ENCODE measurements at regions not wholly inside any gene's neighbourhood (a gene's known extent, or its start where the extent isn't known, plus 50 kb on each side); places are given as distances from the start of the nearest gene placed in this dataset.
"Not testable (repeated sequence)": the region's sequence is repeated elsewhere in the genome, so short reads cannot be mapped to it uniquely, and the experiment has no call there.

- no peak for DNase-seq (ENCODE audit: low read depth in 2 of 2)
These were observed 161.3 kb upstream of the FAR2 start for GRCh38 chr12:28987538-28988324.

DNA sequence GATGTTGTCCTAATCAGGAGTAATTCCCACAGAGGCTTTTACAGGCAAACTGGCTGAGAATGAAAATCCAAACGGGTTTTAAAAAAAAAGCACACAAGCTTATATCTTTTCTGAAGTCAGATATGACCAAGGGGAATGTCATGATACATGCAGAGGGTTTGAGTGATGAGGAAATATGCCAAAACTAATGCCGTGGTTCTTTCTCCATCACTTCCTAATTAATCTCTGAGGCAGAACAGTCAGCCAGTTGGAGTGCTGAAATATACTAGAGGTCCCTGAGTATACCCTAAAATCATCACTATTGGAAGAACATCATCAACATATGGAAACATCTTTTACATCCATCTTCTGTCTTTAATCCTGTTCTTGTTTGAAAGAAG, 160.8 kb upstream of the FAR2 start:
- DNase-seq (ENCODE audit: low read depth in 2 of 2) = no peak

GRCh38 chr12:28991626-28992025, 157.5 kb upstream of the FAR2 start:
- no peak for DNase-seq (ENCODE audit: low read depth in 2 of 2)

DNA sequence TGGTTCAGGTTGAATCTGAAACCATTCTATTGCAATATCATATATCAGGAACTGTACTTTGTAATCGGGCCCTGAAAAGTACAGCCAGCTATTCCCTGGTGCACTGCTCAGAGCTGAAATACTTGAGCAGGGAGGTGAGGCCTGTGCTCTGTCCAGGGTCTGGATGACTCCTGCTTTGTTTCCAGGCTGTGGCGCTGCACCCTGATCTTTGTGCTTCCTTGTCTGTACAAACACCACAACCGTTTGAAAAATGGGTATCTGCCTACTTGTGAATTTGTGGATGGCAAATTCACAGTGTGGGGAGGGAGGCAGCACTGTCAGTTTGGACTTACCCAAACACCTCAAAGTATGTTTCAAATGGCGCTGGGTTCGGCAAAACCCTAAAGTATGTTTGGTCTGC, 155.4 kb upstream of the FAR2 start:
- DNase-seq (ENCODE audit: low read depth in 2 of 2) = no peak

GRCh38 chr12:28994179-28994715, 154.8 kb upstream of the FAR2 start:
- no peak for DNase-seq (ENCODE audit: low read depth in 2 of 2)

- no peak for DNase-seq (ENCODE audit: low read depth in 2 of 2)
These were observed 152.4 kb upstream of the FAR2 start for GRCh38 chr12:28996688-28997087.

DNA sequence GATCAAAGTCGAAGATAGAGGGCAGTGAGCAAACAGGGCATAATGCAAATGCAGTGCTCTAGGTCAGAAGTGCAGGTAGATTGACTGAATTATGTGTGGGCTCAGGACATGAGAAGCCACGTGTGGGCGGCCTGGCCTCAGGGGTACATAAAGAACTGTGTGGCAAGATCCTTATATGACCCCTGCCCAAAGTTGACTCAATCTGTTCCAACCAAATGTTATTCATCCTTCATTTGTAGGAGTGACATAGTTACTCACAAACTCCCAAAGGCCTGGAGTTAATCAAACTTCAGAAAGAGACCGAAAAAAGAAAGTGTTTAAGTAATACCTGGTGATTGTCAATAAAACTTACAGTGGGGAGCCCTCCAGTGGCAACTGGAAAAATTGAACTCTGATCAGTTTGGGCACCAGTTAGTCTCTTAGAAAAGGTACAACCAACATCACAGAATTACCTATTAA, 150.4 kb upstream of the FAR2 start:
- DNase-seq (ENCODE audit: low read depth in 2 of 2) = peak; percentile 21 to 23

- no peak for DNase-seq (ENCODE audit: low read depth in 2 of 2)
These were observed 144.8 kb upstream of the FAR2 start for GRCh38 chr12:29004066-29004935.

GRCh38 chr12:29004936-29005304, 144.2 kb upstream of the FAR2 start:
- no peak for DNase-seq (ENCODE audit: low read depth in 2 of 2)

DNA sequence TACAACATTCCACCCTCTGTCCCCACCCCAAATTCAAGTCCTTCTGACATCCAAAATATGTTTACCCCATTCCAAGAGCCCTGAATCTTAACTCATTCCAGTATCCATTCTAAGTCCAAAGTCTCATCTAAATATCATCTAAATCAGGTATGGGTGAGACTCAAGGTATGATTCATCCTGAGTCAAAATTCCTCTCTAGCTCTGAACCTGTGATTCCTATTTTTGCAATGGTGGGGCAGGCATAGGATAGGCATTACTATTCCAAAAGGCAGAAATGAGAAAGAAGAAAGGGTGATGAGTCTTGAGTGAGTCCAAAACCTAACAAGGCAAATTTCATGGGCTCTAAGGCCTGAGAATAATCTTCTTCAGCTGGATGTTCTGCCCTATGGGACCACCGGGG, 140.3 kb upstream of the FAR2 start:
- DNase-seq (ENCODE audit: low read depth in 2 of 2) = no peak

- no peak for DNase-seq (ENCODE audit: low read depth in 2 of 2)
These were observed 136.4 kb upstream of the FAR2 start for GRCh38 chr12:29012673-29013072.

GRCh38 chr12:29017532-29017931, 131.5 kb upstream of the FAR2 start:
- DNase-seq (ENCODE audit: low read depth in 2 of 2) = not testable (repeated sequence)

GRCh38 chr12:29023436-29024076, 125.5 kb upstream of the FAR2 start:
- DNase-seq (ENCODE audit: low read depth in 2 of 2) = no peak

DNA sequence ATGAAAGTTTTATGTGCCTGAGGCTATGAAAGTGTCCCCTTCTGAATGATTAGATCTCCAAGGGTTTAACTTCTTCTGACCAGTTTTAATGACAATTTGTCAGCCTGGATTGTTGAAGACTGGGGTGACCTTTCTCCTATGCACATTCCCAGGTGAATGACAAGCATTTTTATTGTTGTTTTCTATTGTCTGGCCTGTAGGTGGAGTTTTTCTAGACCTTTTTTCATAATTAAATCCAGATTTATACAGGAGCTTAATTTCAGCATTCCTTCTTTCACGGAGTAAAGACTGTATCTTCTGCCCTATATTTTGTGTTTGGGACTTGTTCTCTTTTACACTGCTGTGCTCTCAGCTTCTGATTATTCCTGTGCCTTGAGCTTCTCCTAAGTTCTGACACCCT, 125.0 kb upstream of the FAR2 start:
- DNase-seq (ENCODE audit: low read depth in 2 of 2) = no peak

DNA sequence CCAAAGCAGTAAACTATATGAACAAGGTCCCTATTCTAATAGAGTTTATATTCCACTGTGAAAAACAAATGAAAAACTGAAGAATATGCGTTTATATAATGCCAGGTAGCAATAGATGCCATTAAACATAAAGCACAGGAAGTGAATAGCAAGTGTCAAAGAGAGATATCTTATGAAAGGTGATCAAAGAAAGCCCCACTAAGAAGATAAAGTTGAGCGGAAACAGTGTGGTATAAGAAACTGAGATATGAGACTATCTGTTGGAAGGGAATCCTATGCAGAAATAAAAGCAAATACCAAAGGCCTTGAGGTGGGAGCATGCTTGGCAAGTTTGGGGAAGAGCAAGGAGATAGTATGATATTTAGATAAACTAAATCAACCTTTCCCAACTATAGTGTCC, 123.1 kb upstream of the FAR2 start:
- DNase-seq (ENCODE audit: low read depth in 2 of 2) = no peak

DNA sequence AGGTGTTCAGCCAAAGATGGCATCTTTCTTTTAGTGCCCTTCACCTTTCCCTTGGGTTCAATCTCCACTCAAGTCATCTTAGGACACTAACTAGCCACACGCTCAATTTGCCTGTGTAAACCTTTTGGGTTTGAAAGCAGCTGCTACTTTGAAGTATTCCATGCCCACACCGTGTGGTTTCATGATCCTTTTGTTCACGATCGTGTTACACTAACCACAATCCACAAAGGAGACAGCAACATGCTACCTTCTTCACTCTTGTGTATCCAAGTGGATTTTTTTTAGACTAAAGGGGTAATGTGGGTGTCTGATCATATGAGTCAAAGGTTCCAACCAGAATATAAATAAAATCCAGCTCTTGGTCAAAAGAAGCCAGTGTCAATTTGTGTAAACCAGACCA, 122.7 kb upstream of the FAR2 start:
- DNase-seq (ENCODE audit: low read depth in 2 of 2) = no peak

DNA sequence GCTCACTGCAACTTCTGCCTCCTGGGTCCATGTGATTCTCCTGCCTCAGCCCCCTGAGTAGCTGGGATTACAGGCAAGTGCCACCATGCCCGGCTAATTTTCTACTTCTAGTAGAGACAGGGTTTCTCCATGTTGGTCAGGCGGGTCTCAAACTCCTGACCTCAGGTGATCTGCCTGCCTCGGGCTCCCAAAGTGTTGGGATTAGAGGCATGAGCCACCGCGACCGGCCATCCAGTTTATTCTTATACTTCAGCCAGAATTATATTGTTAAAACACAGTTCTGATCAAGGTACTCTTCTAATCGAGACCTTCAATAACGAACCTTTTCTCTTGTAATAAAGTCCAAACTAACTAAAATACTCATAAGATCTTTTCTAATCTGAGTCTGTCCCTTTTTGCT, 119.6 kb upstream of the FAR2 start:
- not testable (repeated sequence) for DNase-seq (ENCODE audit: low read depth in 2 of 2)

DNA sequence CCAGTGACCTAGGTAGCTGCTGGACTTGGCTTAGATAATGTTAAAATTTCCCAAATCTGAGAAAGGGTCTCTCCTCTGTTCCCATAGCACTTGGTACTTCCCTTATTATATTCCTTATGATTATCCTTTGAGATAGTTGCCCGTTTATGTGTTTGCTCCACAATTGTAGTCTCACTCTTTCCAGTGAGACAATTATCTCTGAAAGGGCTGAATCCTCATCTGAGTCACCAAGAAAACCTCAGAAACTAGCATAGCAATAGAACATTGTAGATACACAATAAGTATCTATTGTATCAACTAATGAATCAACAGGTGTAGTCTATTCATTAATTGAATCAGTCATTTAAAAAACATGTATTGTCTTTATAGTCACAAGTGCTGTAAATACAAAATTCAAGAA, 119.1 kb upstream of the FAR2 start:
- DNase-seq (ENCODE audit: low read depth in 2 of 2) = no peak

GRCh38 chr12:29032446-29032845, 116.6 kb upstream of the FAR2 start:
- peak in 1 of 2 experiments; percentile 40 for DNase-seq (ENCODE audit: low read depth in 2 of 2)

DNA sequence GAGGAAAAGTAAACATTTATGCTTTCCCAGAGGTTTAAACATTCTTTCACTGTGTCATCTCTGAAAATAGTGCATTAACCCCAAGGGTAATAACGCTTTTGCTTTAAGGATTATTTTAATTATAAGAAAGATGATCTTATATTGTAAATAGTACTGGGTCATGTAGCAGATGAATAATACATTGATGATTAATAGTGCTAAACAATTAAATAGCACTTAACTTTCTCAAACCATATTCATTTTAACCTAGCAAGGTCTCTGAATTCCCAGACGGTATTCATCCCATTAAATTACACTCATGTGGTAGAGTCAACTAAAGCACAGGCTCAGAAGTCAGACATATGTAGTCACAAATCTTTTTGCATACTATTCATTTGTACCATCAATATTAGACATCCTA, 115.6 kb upstream of the FAR2 start:
- no peak for DNase-seq (ENCODE audit: low read depth in 2 of 2)

DNA sequence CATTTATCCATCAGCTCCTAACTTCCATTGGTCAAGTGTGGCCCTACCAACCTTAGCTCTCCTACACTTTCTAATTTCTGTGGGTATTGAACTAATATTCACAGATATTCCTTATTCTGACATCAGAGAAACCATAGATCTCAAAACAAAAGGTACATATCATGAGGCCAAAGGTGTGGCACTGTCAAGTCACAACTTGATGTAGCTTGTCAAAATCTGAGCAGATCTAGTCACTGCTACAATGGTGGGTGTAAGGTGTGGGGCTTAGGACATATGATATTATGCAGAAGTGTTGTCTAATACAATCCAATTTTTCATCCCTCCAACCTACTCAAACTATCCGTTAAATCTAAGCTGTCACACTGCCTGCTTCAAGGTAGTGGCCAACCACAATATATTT, 114.0 kb upstream of the FAR2 start:
- DNase-seq (ENCODE audit: low read depth in 2 of 2) = no peak

- peak; percentile 91 to 92 for DNase-seq (ENCODE audit: low read depth in 2 of 2)
These were observed 110.1 kb upstream of the FAR2 start for GRCh38 chr12:29039013-29039412.

Measured in fibroblast of skin of left biceps (primary cell).